ENCODE measurements at regions not wholly inside any gene's neighbourhood (a gene's known extent, or its start where the extent isn't known, plus 50 kb on each side); places are given as distances from the start of the nearest gene placed in this dataset.

DNA sequence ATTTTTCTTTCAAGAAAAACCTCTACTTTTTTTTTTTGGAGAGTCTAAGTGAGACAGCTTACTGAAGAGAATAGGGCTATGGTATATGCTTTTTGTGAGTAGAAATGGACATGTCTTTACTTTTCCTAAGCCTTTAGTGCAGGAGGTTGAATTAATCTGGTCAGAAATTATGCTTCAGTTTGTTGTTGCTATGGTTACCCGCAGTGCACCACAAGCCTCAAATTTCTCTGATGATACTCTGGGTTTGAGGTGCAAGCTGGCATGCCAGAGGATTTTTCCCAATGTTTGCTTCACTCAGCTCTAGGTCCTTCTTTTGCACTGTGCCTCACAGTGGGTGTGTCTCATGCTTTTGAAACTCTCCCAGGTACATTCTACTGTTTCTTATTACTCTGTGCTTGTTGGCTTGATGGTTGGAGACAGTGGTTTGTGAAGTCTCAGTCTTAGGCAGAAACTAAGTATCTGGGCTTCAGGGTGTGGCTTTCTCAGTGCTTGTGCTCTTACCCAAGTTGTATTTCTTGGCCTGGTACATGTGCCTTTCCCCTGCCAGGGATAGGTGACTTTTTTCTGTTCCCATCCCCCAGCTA is 278.3 kb downstream of the RBM43 start:
- no peak for DNase-seq (ENCODE audit: low read depth in 1 of 2, low spot score in 1 of 2)

DNA sequence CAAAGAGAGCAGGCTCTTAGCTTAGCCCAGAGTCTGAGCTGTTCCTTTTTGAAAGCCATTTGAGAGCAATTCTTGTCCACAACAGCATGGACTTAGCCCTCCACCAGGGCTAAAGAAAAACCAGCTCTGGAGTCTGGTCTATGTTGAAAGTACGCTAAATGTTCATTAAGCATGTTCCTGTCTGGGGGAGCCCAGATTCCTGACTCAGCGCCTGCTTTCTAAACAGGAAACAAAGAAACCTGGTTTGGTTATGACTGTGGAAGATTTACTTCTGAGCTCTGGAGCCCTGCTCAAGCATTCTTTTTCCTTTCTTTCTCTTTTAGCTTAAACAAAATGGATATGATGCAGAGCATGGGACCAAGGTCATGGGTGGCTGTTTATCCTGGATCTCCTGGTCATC is 279.8 kb downstream of the RBM43 start:
- no peak for DNase-seq (ENCODE audit: low read depth in 1 of 2, low spot score in 1 of 2)

DNA sequence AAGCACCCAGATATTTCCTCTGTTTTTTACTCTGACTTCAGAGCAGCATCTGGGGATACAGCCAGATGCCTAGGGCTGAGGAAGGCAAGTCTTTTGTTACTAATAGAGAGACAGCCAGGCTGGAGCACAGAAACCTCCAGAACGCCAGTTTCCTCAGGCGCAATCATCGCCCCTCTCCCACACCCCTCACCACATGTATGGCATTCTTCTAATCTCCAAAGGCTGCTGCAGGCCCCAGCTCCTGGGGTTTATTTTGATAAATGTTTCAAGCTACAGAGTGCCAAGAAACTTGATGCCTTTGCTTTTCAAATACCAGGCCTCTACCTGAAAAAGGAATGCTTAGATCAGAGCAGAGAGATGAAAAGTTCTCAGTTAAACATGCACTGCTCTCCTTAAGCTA is 283.6 kb downstream of the RBM43 start:
- DNase-seq (ENCODE audit: low read depth in 1 of 2, low spot score in 1 of 2): no peak

DNA sequence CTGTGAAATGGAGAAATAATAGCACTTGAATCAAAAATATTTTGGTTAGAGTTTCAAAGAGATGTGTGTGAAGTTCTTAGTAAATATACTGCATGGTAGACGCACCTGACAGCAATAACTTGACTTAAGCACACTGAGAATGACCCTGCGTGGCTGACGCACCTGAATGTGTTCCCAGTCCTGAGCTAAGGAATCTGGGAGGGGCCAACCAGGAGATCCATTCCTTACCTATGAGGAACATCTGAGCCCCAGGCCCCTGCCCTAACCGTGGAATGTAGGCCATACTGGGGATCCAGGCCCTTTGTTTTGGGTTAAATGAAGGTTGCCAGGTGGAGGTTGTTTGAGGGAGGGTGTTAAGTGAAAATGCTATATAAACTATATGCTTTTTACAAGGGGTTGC is 284.4 kb downstream of the RBM43 start:
- no peak for DNase-seq (ENCODE audit: low read depth in 1 of 2, low spot score in 1 of 2)

DNA sequence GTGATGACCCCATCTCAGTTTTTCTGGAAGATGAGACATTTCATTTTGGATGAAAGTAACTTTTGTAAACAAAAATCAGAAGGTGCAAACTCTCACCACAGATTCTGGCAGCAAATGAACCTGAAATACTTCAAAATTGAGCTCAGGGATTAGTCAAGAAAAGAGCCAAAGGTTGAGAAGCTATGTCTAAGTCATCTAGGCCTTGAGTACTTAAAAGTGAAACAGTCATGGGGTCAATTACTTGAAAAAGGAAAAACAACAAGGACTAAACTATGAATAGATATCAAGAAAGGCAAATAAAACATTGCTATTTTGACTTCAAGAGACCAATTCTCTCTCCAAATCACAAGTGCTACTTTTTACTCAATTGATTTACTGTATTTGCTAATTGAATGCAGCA is 285.1 kb downstream of the RBM43 start:
- no peak for DNase-seq (ENCODE audit: low read depth in 1 of 2, low spot score in 1 of 2)

DNA sequence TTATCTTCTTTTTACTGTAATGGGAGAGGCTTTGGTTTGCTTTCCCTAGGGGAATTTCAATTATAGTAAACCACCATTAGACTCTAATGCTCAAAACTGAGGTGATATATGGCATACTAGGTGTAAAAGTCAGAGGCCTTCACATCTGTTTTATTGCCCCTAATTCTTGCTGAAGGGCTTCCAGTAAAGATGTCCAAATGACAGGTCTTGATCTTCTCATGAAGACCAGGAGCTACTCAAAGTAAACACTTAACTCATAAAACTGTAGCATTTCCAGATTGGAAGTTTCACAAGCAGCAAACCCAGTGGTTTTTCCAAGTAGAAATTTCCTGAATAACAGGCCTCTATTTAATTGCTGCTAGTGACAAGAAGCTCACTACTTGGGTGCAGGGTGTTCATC is 286.8 kb downstream of the RBM43 start:
- DNase-seq (ENCODE audit: low read depth in 1 of 2, low spot score in 1 of 2): no peak

DNA sequence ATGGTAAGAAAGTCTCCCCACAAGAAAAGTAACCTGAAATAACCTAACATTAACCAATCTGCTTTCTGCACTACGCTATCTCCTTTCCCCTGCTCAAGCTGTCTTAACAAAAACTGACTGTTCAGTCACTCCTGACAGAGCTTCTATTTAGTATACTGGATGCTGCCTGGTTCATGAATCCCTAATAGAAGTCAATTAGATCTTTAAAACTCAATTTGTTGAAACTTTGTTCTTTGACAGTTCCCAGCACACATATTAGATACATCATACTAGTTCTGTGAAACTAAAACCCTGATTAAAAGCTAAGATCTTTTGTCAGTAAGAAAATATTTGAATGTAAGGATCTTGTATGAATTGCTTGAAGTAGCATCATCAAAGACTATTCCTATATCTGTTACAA is 287.4 kb downstream of the RBM43 start:
- no peak for DNase-seq (ENCODE audit: low read depth in 1 of 2, low spot score in 1 of 2)

DNA sequence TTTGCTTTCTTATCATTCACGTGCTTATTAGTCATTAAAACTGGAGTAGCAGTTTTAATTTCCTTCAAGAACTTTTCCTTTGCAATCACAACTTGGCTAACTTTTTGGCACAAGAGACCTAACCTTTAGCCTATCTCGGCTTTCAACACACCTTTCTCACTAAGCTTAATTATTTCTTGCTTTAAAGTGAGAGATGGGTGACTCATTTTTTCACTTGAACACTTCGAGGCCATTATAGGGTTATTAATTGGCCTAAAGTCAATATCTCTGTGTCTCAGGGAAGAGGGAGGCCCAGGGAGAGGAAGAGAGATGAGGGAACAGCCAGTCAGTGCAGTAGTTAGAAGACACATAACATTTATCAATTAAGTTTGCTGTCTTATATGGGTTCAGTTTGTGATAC is 289.8 kb downstream of the RBM43 start:
- no peak for DNase-seq (ENCODE audit: low read depth in 1 of 2, low spot score in 1 of 2)

DNA sequence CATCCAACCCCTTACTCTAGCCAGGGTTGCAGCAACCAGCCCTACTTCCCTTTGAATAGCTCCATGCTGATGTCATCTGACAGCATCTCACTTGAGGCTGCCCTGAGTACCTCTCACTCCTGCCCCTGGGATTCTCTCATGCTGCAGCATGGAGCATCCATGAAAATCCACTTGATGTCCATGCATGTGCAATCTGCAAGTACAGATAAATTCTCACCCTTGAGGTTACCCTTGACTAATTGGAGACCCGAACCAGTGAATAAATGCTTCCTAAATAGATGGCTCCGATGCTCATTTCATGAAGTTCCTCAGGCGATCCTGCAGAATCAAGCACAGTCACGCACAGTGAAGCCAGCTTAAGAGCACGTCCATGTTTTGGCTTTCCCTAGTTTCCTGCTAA is 298.3 kb downstream of the RBM43 start:
- DNase-seq (ENCODE audit: low read depth in 1 of 2, low spot score in 1 of 2): no peak

DNA sequence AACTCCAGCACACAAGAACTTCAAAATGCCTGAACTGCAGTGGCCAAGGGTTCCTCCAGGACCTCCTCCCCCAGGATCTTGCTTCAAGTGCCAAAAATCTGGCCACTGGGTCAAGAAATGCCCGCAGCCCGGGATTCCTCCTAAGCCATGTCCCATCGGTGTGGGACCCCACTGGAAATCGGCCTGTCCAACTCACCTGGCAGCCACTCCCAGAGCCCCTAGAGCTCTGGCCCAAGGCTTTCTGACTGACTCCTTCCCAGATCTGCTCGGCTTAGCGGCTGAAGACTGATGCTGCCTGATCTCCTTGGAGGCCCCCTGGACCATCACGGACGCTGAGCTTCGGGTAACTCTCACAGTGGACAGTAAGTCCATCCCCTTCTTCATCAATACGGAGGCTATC is 306.4 kb downstream of the RBM43 start:
- DNase-seq (ENCODE audit: low read depth in 1 of 2, low spot score in 1 of 2): no peak

DNA sequence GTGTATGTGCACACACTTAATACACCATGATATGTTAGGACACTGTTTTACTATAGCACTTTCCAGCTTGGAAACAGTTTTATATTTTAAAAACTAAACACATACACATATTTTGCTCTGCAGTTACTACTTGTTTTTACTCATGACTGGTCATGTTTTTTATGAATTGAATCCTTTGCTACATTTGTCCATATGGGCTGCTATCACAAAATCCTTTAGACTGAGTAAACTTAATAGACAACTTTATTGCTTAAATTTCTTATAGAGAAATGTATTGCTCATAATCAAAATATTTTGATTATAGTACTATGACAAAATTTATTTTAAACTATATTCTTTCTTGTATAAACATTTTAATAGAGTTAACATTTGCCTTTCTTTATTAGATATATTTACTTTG is 314.8 kb downstream of the RBM43 start:
- no peak for DNase-seq (ENCODE audit: low read depth in 1 of 2, low spot score in 1 of 2)

DNA sequence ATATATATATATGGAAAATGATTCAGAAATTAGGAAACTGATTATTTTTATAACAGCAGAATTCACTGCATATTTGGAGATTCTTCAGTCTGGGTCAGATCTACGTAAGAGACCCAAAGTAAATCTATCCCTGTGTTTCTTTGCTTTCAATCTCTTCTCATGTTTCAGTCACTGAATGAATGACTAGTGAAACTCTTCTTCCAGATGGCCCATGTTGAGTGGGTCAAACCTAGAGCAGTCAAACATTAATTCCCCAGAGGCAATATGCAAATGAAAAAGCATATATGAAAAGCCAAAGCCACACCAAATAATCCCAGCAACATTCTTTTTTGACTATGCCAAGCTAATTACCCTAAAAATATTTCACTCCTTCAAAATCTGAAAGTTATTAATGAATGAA is 317.3 kb downstream of the RBM43 start:
- no peak for DNase-seq (ENCODE audit: low read depth in 1 of 2, low spot score in 1 of 2)

DNA sequence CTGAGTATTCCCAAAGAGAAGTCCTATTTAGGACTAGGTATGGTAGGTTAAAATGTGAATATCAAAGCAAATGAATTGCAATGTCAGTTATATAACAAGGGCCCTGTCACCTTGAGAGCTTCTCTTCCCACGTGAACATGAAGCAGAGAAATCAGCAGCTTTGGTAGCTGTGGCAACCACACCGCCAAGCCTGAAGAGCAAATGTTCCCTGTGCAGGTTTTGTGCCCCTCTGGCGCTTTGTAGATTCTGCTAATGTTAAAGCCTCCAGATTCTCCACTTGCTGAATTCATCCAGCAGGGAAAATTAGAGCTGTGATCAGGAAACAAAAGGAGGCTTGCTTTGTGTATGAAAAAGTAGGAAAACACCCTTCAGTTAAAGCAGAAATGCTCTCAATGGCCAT is 322.6 kb downstream of the RBM43 start:
- DNase-seq (ENCODE audit: low read depth in 1 of 2, low spot score in 1 of 2): no peak

DNA sequence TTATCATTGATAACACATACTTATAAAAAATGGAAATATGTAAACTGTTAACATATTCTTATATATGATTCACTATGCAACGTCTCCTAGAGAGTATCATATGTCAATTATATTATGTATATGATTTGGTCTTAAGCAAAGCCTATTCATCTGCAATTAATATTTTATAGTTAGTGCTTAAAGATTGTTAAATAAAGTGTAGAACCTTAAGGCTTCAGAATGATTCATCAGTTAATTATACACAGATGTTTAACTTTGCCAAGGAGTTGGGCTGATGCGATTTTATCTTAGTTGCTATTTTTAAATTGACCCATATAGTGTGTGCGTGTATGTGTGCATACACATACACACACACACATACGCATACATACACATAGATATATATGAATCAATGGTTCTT is 323.1 kb downstream of the RBM43 start:
- DNase-seq (ENCODE audit: low read depth in 1 of 2, low spot score in 1 of 2): no peak

DNA sequence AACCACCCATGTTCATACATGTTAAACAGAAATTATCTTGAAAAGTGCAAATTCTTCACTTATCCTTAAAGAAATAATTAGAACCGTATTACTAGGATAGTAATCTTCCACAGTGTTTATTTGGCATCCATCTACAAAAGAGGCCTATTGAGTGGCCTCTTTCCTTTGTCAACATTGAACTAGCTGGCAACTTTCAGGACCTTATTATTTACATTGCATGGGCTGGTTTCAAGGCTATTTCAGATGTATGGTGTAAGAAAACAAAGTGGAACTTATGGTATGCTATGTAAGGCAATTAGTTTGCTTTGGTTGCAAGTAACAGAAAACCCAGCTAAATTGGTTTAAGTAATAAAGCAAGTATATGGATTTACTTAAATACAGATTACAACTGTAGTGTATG is 324.6 kb downstream of the RBM43 start:
- DNase-seq (ENCODE audit: low read depth in 1 of 2, low spot score in 1 of 2): no peak

DNA sequence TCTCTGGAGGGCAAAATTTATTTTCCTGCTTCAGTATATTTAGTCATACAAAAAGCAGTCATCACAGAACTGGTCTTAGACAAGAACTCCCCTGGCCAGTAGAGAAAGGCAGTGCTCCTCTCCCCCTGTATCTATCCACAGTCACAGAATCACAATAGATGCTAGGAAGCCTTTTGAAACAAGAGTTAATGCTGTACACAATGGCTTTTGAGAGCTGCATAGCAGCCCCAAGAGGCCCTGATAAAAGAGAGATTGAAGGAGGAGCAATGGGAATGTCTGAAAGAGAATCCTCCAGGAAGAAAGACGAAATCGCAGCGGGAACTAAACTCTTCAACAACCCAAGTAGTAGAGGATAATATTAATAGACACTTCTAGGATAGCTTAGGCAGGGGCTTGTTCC is 330.2 kb downstream of the RBM43 start:
- no peak for DNase-seq (ENCODE audit: low read depth in 1 of 2, low spot score in 1 of 2)

DNA sequence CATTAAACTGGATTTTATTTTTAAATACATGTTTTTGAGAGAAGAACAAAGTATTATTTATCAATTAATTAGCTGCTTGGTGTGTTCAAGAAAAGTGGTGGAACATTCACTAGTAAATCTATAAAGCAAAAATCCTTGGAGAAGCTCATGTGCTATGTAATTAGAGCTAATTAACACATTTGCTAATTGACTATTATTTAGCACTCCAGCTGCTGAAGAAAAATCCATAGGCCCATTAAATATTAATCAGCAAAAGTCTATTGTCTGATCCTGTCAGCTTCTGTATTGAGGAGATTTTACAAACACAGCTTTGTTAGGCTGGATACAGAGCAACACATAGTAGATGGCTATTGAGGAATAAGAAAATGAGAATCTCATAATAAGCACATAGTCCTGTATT is 336.1 kb downstream of the RBM43 start:
- DNase-seq (ENCODE audit: low read depth in 1 of 2, low spot score in 1 of 2): no peak

DNA sequence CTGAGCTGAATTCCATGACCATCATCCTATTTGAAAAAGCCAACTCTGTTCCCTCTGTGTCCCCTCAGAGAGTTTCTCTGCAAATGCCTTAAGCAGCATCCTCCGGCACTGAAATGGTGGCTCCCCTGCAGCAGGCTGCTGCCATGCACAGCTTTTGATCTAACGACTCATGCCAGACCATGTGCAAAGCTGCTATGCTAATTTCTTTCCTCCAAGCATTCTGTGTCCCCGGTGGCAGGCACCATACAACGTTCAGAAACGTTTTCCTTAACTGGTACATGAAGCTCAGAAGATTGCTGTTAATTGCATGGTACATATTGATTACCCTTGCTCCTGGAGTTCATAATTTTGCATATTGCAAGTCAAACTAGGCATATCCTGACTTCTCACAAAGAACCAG is 336.8 kb downstream of the RBM43 start:
- no peak for DNase-seq (ENCODE audit: low read depth in 1 of 2, low spot score in 1 of 2)

DNA sequence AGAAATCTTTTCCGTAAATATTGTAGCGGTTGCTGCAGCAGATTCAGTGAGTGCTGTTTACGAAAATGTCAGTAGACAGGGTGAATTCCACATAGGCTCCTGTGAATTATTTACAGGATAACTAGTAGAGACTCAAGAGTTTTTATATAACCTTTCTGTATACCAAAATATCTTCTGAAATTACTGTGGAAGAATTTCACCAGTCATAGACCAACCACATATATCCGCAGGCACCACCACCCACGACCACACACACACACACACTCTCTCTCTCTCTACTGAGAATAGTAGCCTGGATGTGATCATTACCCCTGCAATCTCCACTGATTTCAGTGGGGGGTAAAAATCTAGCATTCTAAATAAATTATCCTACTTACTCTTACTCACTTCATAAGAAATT is 341.8 kb downstream of the RBM43 start:
- no peak for DNase-seq (ENCODE audit: low read depth in 1 of 2, low spot score in 1 of 2)

DNA sequence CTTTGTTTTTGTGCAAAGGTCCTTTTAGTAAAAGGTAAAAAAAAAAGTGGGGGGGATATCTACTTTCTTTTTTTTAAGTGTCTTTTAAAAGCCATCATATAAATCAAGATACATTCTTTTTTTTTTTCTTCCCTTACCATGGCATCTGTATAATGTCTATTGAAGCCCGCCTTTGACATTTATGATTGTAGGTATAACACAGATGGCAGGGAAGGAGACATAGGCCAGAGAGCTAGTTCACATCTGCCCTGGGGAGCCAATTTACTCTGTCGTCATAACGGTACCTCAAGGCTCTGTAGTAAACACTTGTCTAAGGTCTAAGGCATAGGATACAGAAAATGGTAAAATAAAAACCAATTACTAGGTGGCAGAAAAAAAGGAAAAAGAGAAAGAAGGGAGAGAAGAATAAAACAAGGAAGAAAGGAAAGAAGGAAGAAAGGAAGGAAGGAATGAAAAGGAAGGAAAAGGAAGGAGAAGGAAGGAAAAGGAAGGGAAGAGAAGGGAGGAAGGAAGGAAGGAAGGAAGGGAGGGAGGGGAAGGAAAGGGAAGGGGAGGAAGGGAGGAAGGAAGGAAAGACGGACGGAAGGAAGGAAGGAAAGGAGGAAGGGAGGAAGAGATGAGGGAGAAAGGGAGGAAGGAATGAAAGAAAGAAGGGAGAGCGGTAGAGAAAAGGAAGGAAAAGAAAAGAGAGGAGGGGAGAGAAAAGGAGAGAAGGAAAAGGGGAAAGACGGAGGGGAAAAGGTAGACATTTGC is 343.5 kb downstream of the RBM43 start:
- no peak for DNase-seq (ENCODE audit: low read depth in 1 of 2, low spot score in 1 of 2)

DNA sequence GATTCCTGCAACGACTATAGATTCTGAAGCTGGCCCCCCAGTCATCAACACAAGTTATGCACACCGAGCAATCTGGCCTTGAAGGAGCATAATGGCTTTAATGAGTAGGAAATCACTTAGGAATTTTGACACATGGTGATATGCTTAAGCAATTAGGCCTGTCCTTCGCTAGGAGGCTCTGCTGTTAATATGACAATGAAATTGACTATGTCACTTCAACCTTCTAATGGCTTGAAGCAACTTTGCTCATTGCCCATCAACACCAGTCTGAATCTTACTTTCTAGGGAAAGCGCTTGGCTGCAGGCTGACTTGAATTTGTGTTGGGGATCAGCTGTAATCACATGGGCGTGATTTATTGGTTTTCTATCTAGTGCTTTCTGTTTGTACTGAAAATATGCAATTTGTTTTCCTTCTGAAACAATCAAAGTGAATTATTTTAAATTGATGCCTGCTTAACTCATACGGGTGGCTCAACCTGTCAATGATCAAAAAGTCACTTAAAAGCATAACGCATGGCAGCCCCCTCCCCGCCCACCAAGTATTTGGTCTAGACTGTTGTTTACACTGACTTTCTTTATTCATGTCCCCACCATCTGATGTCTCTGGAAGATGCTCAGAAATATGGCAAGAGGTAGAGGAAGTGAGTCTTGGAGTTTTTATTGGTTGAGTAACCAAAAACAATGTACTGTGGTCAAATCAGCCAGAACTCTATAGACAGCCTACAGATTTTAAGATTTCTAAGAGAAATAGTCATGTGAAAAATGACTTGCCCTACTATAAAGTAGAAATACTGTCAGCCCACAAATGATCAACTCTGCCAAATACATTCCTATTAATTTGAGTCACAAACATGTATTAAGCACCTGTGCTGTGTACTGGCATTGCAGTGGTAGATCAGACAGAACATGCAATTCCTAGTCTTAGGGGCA is 344.9 kb downstream of the RBM43 start:
- no peak for DNase-seq (ENCODE audit: low read depth in 1 of 2, low spot score in 1 of 2)

DNA sequence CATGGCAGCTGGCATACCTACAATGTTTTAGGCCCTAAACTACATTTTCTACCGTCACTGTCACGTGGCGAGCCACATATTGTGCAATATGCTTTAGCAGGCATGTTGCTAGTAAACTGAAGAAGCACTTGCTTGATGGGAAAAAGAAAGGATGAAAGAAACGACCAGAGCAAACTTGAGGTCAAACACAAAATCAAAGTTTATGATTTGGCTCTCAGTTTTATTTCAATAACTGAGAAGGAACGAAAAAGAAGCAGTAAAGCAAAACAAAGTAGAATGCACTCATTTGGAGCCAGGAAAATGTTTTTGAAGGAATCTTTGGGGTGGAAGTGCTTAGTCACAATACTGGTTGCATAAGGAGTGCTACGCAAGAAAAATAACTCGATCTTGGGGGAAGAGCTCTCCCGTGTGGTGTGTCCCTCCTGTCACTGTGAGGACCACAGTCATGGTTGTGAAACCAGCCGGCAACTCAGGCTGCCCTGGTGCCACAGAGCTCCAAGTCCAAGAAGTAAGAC is 349.8 kb downstream of the RBM43 start:
- no peak for DNase-seq (ENCODE audit: low read depth in 1 of 2, low spot score in 1 of 2)

Measured in activated CD4-positive, alpha-beta T cell treated with anti-CD3 and anti-CD28 coated beads, Interleukin-2, amount 50 U/mL, for 24 hours (primary cell).